ENCODE measurements at regions not wholly inside any gene's neighbourhood (a gene's known extent, or its start where the extent isn't known, plus 50 kb on each side); places are given as distances from the start of the nearest gene placed in this dataset.

DNA sequence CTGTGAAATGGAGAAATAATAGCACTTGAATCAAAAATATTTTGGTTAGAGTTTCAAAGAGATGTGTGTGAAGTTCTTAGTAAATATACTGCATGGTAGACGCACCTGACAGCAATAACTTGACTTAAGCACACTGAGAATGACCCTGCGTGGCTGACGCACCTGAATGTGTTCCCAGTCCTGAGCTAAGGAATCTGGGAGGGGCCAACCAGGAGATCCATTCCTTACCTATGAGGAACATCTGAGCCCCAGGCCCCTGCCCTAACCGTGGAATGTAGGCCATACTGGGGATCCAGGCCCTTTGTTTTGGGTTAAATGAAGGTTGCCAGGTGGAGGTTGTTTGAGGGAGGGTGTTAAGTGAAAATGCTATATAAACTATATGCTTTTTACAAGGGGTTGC, 284.4 kb downstream of the RBM43 start:
- TF ChIP-seq, protein P1, sequence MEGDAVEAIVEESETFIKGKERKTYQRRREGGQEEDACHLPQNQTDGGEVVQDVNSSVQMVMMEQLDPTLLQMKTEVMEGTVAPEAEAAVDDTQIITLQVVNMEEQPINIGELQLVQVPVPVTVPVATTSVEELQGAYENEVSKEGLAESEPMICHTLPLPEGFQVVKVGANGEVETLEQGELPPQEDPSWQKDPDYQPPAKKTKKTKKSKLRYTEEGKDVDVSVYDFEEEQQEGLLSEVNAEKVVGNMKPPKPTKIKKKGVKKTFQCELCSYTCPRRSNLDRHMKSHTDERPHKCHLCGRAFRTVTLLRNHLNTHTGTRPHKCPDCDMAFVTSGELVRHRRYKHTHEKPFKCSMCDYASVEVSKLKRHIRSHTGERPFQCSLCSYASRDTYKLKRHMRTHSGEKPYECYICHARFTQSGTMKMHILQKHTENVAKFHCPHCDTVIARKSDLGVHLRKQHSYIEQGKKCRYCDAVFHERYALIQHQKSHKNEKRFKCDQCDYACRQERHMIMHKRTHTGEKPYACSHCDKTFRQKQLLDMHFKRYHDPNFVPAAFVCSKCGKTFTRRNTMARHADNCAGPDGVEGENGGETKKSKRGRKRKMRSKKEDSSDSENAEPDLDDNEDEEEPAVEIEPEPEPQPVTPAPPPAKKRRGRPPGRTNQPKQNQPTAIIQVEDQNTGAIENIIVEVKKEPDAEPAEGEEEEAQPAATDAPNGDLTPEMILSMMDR (IDR thresholded peaks at IDR 0.05): no peak
- H3K4me1 ChIP-seq: no peaks in the 10 kb centered on the region
- ATAC-seq: no peak
- no peak overlapping the region for H3K4me3 ChIP-seq
- H3K36me3 ChIP-seq (ENCODE audit: insufficient read depth in 1 of 2, low read depth in 1 of 2): no peaks in the 10 kb centered on the region
- no peaks in the 10 kb centered on the region for H3K27me3 ChIP-seq (ENCODE audit: insufficient read depth in 3 of 3, low read length in 2 of 3)
- H3K27ac ChIP-seq: no peak overlapping the region
- 81 to 95% (median 83%) methylated on average over 4 of the region's 4 CpGs for WGBS, 3 donors
- H3K9me3 ChIP-seq: no peaks in the 10 kb centered on the region
- DNase-seq: no peak
- intact Hi-C loops (cut with DNase I): no loop called here

GRCh38 chr2:150976604-150977003, 285.1 kb downstream of the RBM43 start:
- Histone ChIP-seq H3K36me3 (ENCODE audit: insufficient read depth in 1 of 2, low read depth in 1 of 2) (no peaks in the 10 kb centered on the region), H3K27ac (no peak overlapping the region), H3K4me1 (no peaks in the 10 kb centered on the region), H3K4me3 (no peak overlapping the region), H3K27me3 (ENCODE audit: insufficient read depth in 3 of 3, low read length in 2 of 3) (no peaks in the 10 kb centered on the region), H3K9me3 (no peaks in the 10 kb centered on the region)
- TF ChIP-seq, protein P1 (IDR thresholded peaks at IDR 0.05): no peak
- no peak for DNase-seq
- intact Hi-C loops (cut with DNase I): no loop called here
- ATAC-seq: no peak

GRCh38 chr2:150974864-150975263, 286.8 kb downstream of the RBM43 start:
- no peak for ATAC-seq
- H3K36me3 ChIP-seq (ENCODE audit: insufficient read depth in 1 of 2, low read depth in 1 of 2): no peaks in the 10 kb centered on the region
- no peak for DNase-seq
- no peaks in the 10 kb centered on the region for H3K9me3 ChIP-seq
- intact Hi-C loops (cut with DNase I): no loop called here
- H3K4me3 ChIP-seq: no peak overlapping the region
- no peaks in the 10 kb centered on the region for H3K27me3 ChIP-seq (ENCODE audit: insufficient read depth in 3 of 3, low read length in 2 of 3)
- H3K4me1 ChIP-seq: no peaks in the 10 kb centered on the region
- no peak overlapping the region for H3K27ac ChIP-seq
- TF ChIP-seq, protein P1 (IDR thresholded peaks at IDR 0.05): no peak

GRCh38 chr2:150974234-150974633, 287.4 kb downstream of the RBM43 start:
- Histone ChIP-seq H3K9me3 (no peaks in the 10 kb centered on the region), H3K4me1 (no peaks in the 10 kb centered on the region), H3K36me3 (ENCODE audit: insufficient read depth in 1 of 2, low read depth in 1 of 2) (no peaks in the 10 kb centered on the region), H3K27me3 (ENCODE audit: insufficient read depth in 3 of 3, low read length in 2 of 3) (no peaks in the 10 kb centered on the region), H3K4me3 (no peak overlapping the region), H3K27ac (no peak overlapping the region)
- intact Hi-C loops (cut with DNase I): no loop called here
- 95 to 96% (median 96%) methylated on average over 1 of the region's 1 CpG for WGBS, 3 donors
- TF ChIP-seq, protein P1 (IDR thresholded peaks at IDR 0.05): no peak
- DNase-seq (no peak), ATAC-seq (no peak)

DNA sequence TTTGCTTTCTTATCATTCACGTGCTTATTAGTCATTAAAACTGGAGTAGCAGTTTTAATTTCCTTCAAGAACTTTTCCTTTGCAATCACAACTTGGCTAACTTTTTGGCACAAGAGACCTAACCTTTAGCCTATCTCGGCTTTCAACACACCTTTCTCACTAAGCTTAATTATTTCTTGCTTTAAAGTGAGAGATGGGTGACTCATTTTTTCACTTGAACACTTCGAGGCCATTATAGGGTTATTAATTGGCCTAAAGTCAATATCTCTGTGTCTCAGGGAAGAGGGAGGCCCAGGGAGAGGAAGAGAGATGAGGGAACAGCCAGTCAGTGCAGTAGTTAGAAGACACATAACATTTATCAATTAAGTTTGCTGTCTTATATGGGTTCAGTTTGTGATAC, 289.8 kb downstream of the RBM43 start:
- Histone ChIP-seq H3K4me1 (no peaks in the 10 kb centered on the region), H3K27ac (no peak overlapping the region), H3K9me3 (no peaks in the 10 kb centered on the region), H3K4me3 (no peak overlapping the region), H3K27me3 (ENCODE audit: insufficient read depth in 3 of 3, low read length in 2 of 3) (no peaks in the 10 kb centered on the region), H3K36me3 (ENCODE audit: insufficient read depth in 1 of 2, low read depth in 1 of 2) (no peaks in the 10 kb centered on the region)
- intact Hi-C loops (cut with DNase I): no loop called here
- ATAC-seq (no peak), DNase-seq (no peak)
- TF ChIP-seq, protein P1 (IDR thresholded peaks at IDR 0.05): no peak
- WGBS, 3 donors: 79 to 88% (median 81%) methylated on average over 3 of the region's 3 CpGs
